ENCODE measurements at regions not wholly inside any gene's neighbourhood (a gene's known extent, or its start where the extent isn't known, plus 50 kb on each side); places are given as distances from the start of the nearest gene placed in this dataset.

DNA sequence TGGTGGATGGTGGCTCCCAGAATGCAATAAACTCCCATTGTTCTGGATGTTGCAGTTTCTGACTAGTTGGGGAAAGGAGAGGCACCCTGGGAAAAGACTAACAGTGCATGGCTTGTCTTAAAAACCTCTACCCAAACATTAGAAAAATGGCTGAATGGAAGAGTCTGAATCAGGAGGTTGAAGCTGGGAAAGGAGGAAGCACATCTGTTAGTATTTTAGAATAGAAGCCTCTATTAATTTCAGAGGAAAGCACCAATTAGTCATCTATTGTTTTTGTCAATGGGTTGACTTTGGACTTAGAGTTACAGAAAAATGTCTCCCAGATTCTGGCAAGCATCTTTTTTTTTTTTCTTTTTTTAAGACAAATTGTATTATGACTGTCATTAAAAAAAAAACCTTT is 56.1 kb upstream of the ELMO1 start:
- DNase-seq (ENCODE audit: low spot score) = no peak

- no peak for DNase-seq (ENCODE audit: low spot score)
These were observed 57.2 kb upstream of the ELMO1 start for GRCh38 chr7:37505750-37506353.

DNA sequence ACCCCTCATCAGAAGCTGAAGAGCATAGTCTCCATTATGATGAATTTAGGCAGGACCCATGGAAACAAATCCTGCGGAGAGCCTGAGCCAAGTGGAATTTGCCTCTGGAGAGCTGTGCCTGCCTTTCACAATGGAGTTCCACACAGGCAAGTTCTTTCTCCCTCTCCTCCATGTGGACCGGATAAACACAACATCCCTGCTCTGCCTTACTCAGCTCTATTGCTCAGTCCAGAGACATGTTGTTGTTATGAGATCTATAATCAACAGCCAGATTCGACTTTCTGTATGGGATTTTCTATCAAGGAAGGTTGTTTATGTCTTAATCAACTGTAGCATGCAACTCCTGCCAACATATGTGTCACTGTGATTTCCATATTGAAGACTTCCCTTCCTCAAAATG is 59.5 kb upstream of the ELMO1 start:
- no peak for DNase-seq (ENCODE audit: low spot score)

- no peak for DNase-seq (ENCODE audit: low spot score)
These were observed 61.5 kb upstream of the ELMO1 start for GRCh38 chr7:37510043-37510634.

GRCh38 chr7:37511915-37512314 is 63.3 kb upstream of the ELMO1 start:
- DNase-seq (ENCODE audit: low spot score) = no peak

DNA sequence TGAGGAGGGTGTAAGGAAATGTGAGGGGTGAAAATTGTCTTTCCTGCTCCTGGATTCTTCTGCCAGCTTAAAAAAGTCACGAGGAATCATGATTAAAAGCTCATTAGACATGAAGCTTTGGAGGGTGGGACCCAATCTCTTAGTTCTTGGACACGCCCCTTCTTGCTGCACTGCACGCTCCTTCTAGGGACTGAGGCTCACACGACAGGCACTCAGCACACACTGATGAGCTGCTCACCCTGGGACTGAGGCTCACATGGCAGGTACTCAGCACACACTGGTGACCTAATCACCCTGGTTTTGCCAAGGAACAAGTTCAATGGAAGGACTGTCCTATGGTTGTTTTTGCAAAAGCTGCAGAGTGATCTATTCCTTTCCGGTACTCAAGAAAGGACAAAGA is 65.8 kb upstream of the ELMO1 start:
- no peak for DNase-seq (ENCODE audit: low spot score)

GRCh38 chr7:37516664-37517063 is 68.0 kb upstream of the ELMO1 start:
- no peak for DNase-seq (ENCODE audit: low spot score)

GRCh38 chr7:37518266-37518665 is 69.6 kb upstream of the ELMO1 start:
- no peak for DNase-seq (ENCODE audit: low spot score)

DNA sequence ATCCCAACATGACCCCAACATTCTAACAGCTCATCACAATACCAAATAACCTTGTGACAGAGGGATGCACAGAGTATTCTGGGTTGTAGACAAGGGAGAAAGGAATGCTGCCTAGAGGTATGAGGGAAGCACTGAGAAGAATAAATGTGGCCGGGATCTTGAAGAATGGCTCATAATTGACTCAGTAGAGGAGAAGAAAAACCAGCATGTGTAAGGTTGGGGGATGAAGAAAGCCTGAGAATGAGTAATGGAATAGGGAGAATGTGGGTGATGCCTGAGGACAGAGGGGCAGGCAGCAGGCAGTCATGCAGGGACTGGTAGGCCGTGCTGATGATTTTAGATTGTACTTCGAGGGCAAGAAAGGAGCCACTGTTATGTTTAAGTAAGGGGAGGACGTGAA is 75.4 kb upstream of the ELMO1 start:
- DNase-seq (ENCODE audit: low spot score) = no peak

DNA sequence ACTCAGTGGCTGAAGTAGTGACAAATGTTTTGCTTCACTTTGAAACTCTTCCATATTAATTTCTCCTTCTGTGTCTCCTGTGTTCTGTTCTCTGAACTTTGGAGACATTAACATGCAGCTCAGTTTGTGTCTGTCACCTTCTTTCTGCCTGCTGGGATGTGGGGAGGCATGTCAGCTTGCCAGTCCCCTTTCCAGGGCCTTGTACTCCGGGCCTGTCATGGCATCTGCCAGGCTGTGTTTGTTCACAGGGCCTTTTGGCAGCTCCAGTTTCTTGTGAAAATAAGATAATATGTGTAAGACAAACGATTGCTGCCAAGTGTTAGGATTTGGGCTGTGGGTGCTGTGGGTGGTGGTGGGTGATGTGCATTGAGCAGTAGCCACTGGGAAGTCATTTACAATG is 76.1 kb upstream of the ELMO1 start:
- no peak for DNase-seq (ENCODE audit: low spot score)

GRCh38 chr7:37526623-37527022 is 78.0 kb upstream of the ELMO1 start:
- DNase-seq (ENCODE audit: low spot score) = no peak

DNA sequence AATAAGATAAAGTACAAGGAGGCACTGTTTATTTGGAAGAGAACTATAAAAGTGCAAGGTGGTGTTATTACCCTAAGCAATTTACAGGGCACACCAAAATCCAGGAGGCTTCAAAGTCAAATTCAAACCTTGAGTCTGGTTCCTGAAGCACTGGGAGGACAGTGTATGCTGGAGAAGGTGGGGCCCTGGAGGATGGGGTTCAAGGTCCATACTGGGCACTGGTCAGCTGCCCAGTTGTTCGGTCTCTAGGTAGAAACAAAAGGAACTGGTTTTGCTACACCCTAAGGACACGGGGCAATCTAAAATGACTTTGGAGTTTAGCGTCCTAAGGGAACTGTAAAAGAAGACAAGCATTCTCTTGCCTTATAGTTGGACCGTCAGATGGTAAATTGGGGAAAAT is 78.4 kb upstream of the ELMO1 start:
- DNase-seq (ENCODE audit: low spot score) = no peak

GRCh38 chr7:37531225-37531624 is 82.6 kb upstream of the ELMO1 start:
- DNase-seq (ENCODE audit: low spot score) = no peak

- DNase-seq (ENCODE audit: low spot score) = no peak
These were observed 84.0 kb upstream of the ELMO1 start for GRCh38 chr7:37532636-37533035.

DNA sequence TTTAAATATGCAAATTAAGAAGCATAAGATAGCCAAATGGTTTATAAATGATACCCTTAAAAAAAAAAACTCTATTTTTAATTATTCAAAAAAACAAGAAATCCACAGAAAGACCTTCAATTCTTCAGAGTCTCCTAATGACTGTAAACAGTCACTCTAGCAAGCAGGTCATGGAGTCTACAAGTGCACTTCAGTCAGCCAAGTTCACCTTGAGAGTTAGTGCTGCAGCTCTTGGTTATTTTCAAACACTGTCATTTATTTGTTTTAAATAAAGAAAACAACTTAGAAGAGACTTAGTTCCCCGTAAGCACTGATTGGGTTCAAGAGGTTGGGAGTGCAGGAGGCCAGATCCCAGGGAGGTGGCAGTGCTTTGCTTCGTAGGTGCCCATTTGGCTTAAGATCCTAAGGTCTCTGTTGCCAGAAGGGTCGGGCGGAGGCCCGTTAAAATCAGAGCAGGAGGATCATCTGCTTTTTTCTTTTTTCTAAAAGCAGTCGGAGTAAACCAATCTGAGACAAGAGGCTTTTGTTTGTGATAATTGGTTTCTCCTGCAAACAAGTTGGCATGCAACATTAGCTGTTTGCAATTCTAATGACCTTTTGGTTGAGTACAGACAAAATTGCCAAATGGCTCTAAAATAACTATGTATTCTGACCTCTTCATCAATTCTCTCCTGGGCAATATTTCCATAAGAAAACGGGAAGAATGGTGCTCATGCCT is 86.4 kb upstream of the ELMO1 start:
- no peak for DNase-seq (ENCODE audit: low spot score)

DNA sequence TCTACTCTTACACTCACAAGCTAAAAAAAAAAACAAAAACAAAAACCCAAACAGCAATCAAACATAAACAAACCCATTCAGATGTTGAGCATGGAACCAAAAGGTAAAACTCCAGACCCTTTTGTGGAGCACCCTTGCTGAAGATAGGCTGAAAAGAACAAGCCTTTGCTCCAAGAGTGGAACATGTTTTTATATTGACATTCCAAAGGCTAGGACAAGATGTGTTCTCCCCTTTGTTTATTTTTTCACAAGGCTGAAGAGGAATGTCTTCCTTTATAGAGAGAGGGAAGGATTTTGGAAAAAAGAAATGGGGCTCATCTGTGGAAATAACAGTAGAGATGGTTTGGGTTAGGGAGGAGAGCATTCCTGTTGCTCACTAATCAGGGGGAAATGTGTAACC is 87.2 kb upstream of the ELMO1 start:
- no peak for DNase-seq (ENCODE audit: low spot score)

DNA sequence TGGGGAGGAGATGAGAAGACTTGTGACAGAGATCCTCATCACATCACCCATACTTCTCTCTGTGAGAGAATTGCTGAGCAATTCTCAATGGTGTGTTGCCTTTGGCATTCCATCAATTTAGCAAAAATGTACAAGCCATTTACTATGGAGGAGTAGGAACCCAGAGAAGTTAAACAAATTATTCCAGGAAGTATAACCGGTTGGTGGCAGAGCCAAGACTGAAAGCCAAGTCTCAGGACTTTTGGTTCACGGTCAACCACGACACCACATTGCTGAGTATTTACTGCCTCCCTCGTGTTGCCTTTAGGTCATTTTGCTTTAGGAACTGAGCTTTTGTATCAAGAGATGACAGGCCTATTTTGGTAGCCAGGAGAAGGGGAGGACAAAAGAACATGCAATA is 88.0 kb upstream of the ELMO1 start:
- no peak for DNase-seq (ENCODE audit: low spot score)

GRCh38 chr7:37537439-37537838 is 88.8 kb upstream of the ELMO1 start:
- no peak for DNase-seq (ENCODE audit: low spot score)

GRCh38 chr7:37538945-37539344 is 90.3 kb upstream of the ELMO1 start:
- no peak for DNase-seq (ENCODE audit: low spot score)

DNA sequence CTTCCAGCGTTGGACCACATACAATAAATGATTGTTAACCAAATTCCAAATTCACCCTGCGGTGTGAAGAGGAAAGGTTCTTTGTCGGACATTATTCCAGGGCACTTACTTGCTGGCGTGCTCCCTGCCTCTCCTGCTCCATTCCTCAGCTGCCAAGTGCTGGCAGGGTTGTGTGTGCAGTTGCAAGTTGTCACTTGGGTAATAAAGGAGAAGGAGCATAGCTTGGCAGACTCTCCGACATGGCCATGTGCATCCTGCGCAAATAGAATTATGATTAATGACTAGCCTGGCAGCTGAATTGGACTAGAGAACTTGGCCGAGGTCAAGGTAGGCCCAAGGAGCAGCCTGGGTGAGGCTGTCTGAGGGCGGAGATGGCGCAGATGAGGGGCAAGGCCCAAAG is 92.3 kb upstream of the ELMO1 start:
- DNase-seq (ENCODE audit: low spot score) = no peak

DNA sequence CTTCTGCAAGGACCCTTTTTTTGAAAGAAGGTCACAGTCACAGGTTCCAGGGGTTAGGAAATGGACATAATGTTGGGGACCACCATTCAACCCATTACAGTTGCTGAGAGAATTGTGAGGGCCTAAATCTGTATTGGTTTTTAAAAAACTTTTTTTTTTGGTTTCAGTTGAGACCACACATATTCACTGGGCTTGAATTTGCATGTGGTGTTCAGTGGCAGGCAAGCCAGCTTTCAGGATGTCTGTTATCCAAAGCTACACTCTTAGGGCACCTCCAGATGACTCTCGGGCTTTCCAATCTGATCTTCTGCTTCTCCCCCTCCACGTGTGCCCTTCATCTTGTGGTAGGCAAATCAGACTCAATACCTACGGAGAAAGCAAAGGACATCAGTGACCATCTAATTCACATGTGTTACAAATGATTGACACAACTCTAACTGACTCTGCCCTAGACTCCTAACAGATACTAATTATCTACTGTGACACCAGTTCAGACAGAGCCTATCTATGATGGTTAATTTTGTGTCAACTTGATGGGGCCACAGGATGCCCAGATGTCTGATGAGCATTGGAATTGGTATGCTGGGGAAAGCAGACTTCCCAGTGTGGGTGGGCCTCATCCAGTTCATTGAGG is 93.3 kb upstream of the ELMO1 start:
- no peak for DNase-seq (ENCODE audit: low spot score)

DNA sequence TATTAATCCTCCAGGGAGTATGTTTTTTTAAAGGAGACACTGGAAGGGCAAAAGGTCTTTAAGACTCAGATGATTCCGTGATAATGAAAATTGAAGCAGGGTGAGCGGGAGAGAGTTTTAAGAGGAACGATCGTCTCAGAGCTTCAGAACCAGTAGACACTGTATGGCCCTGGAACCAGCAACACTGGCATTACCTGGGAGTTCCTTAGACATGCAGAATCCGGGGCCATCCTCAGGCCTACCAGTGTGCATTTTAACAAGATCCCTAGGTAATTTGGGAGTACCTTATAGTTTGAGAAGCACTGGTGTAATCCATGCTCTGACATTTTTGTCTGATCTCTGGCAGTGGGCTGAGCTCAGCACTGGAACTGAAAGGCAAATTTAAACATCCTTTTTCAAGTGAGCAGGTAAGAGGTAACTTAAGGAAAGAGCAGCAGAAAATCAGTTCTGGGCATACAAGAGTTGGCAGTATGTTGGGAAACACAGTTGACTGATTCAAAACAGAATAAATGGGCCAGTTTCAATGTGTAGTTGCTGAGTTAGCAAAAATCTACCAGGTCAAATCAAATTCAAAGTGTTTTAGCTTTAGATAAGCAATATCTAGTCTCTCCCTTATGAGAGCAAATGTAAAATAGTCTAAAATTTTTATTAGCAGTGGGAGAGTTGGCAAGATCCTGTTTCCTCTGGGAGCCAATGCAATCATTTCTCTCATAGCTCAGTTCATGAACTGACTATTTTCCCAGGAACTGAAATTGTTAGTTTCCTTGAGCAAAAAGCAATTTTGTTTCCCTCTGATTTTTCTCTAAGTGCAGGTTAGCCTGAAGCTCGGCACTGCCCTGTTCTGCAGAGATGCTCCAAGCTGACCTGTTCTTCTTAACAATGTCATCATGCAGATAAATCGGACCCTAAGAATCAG is 97.2 kb upstream of the ELMO1 start:
- no peak for DNase-seq (ENCODE audit: low spot score)
